ENCODE measurements at regions not wholly inside any gene's neighbourhood (a gene's known extent, or its start where the extent isn't known, plus 50 kb on each side); places are given as distances from the start of the nearest gene placed in this dataset.
"Not testable (repeated sequence)": the region's sequence is repeated elsewhere in the genome, so short reads cannot be mapped to it uniquely, and the experiment has no call there.

- intact Hi-C loops (cut with micrococcal nuclease): no loop called here
- Mint-ChIP-seq H3K4me1 (no peaks in the 10 kb centered on the region), H3K27ac (no peak overlapping the region), H3K4me3 (no peak overlapping the region), H3K36me3 (ENCODE audit: low read depth) (no peaks in the 10 kb centered on the region), H3K27me3 (no peaks in the 10 kb centered on the region), H3K9me3 (peaks cover 4% of the 10 kb centered on the region)
- ChIA-PET CTCF (no interaction called here), POLR2A (no interaction called here)
- DNase-seq (no peak), ATAC-seq (ENCODE audit: low read depth) (no peak)
- TF ChIP-seq, protein P1, sequence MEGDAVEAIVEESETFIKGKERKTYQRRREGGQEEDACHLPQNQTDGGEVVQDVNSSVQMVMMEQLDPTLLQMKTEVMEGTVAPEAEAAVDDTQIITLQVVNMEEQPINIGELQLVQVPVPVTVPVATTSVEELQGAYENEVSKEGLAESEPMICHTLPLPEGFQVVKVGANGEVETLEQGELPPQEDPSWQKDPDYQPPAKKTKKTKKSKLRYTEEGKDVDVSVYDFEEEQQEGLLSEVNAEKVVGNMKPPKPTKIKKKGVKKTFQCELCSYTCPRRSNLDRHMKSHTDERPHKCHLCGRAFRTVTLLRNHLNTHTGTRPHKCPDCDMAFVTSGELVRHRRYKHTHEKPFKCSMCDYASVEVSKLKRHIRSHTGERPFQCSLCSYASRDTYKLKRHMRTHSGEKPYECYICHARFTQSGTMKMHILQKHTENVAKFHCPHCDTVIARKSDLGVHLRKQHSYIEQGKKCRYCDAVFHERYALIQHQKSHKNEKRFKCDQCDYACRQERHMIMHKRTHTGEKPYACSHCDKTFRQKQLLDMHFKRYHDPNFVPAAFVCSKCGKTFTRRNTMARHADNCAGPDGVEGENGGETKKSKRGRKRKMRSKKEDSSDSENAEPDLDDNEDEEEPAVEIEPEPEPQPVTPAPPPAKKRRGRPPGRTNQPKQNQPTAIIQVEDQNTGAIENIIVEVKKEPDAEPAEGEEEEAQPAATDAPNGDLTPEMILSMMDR (IDR thresholded peaks at IDR 0.05): no peak
Measured at GRCh38 chr2:185984670-185985069, 246.1 kb downstream of the FSIP2 start.

DNA sequence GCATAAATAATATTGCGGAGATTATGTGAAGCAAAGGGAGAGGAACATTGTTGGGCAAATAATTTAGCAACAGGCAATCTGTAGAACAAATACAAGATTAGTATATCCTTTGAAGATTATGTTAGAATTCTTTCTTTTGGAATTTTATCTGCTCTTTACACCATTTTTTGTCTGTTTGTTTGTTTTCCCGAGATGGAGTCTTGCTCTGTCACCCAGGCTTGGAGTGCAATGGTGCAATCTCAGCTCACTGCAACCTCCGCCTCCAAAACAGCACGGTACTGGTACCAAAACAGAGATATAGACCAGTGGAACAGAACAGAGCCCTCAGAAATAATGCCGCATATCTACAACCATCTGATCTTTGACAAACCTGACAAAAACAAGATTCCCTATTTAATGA, 250.3 kb downstream of the FSIP2 start:
- H3K4me3 Mint-ChIP-seq; POLR2A ChIA-PET; H3K27me3 Mint-ChIP-seq; ATAC-seq (ENCODE audit: low read depth); intact Hi-C loops (cut with micrococcal nuclease); CTCF ChIA-PET; H3K4me1 Mint-ChIP-seq; H3K27ac Mint-ChIP-seq; DNase-seq; H3K9me3 Mint-ChIP-seq; H3K36me3 Mint-ChIP-seq (ENCODE audit: low read depth): not testable (repeated sequence)

- ATAC-seq (ENCODE audit: low read depth): no peak
- TF ChIP-seq, protein P1 (IDR thresholded peaks at IDR 0.05): no peak
- Mint-ChIP-seq H3K9me3 (peaks cover 3% of the 10 kb centered on the region), H3K4me3 (no peak overlapping the region), H3K27ac (no peak overlapping the region), H3K27me3 (no peaks in the 10 kb centered on the region), H3K36me3 (ENCODE audit: low read depth) (no peaks in the 10 kb centered on the region), H3K4me1 (no peaks in the 10 kb centered on the region)
- ChIA-PET CTCF (no interaction called here), POLR2A (no interaction called here)
- intact Hi-C loops (cut with micrococcal nuclease): no loop called here
- DNase-seq: no peak
Measured at GRCh38 chr2:185990861-185991525, 252.4 kb downstream of the FSIP2 start.

GRCh38 chr2:185998562-185999070, 260.0 kb downstream of the FSIP2 start:
- intact Hi-C loops (cut with micrococcal nuclease): no loop called here
- H3K27ac Mint-ChIP-seq: no peak overlapping the region
- ATAC-seq (ENCODE audit: low read depth): no peak
- no peak for DNase-seq
- H3K27me3 Mint-ChIP-seq: no peaks in the 10 kb centered on the region
- H3K9me3 Mint-ChIP-seq: no peaks in the 10 kb centered on the region
- no peaks in the 10 kb centered on the region for H3K36me3 Mint-ChIP-seq (ENCODE audit: low read depth)
- H3K4me3 Mint-ChIP-seq: no peak overlapping the region
- no peaks in the 10 kb centered on the region for H3K4me1 Mint-ChIP-seq
- CTCF ChIA-PET: no interaction called here
- TF ChIP-seq, protein P1 (IDR thresholded peaks at IDR 0.05): no peak
- POLR2A ChIA-PET: no interaction called here

GRCh38 chr2:186009341-186009740, 270.7 kb downstream of the FSIP2 start:
- DNase-seq (no peak), ATAC-seq (ENCODE audit: low read depth) (no peak)
- POLR2A ChIA-PET: no interaction called here
- CTCF ChIA-PET: no interaction called here
- peaks cover 9% of the 10 kb centered on the region for H3K36me3 Mint-ChIP-seq (ENCODE audit: low read depth)
- no peaks in the 10 kb centered on the region for H3K4me1 Mint-ChIP-seq
- H3K27me3 Mint-ChIP-seq: no peaks in the 10 kb centered on the region
- intact Hi-C loops (cut with micrococcal nuclease): no loop called here
- TF ChIP-seq, protein P1 (IDR thresholded peaks at IDR 0.05): no peak
- no peak overlapping the region for H3K4me3 Mint-ChIP-seq
- H3K9me3 Mint-ChIP-seq: peaks cover 25% of the 10 kb centered on the region
- H3K27ac Mint-ChIP-seq: no peak overlapping the region

GRCh38 chr2:186017278-186017677, 278.7 kb downstream of the FSIP2 start:
- H3K9me3 Mint-ChIP-seq: peaks cover 8% of the 10 kb centered on the region
- H3K36me3 Mint-ChIP-seq (ENCODE audit: low read depth): peaks cover 7% of the 10 kb centered on the region
- ATAC-seq (ENCODE audit: low read depth) (no peak), DNase-seq (no peak)
- intact Hi-C loops (cut with micrococcal nuclease): no loop called here
- CTCF ChIA-PET: no interaction called here
- H3K27me3 Mint-ChIP-seq: no peaks in the 10 kb centered on the region
- no peak overlapping the region for H3K27ac Mint-ChIP-seq
- TF ChIP-seq, protein P1 (IDR thresholded peaks at IDR 0.05): no peak
- no peak overlapping the region for H3K4me3 Mint-ChIP-seq
- POLR2A ChIA-PET: no interaction called here
- H3K4me1 Mint-ChIP-seq: no peaks in the 10 kb centered on the region
